Parathyroid adenoma (tissue), 2 donors: ENCODE measurements at regions not wholly inside any gene's neighbourhood (a gene's known extent, or its start where the extent isn't known, plus 50 kb on each side); places are given as distances from the start of the nearest gene placed in this dataset.

Source experiments
- H2AFZ ChIP-seq: fragments of 300-600 bp; sonication (generic); one replicate; pipeline ENCODE4 v1.7.0; 2017; ENCODE audit warnings: antibody characterized with exemption, mild to moderate bottlenecking
- H3K27ac ChIP-seq: fragments of 300-600 bp; sonication (generic); one replicate; pipeline ENCODE4 v1.7.0; 2017
- H3K27me3 ChIP-seq: fragments of 300-600 bp; sonication (generic); one replicate; pipeline ENCODE4 v1.7.0; 2017; ENCODE audit warnings: low read length; ENCODE audit not compliant: control insufficient read depth, insufficient read depth
- H3K36me3 ChIP-seq: fragments of 300-600 bp; sonication (generic); one replicate; pipeline ENCODE4 v1.7.0; 2017; ENCODE audit warnings: low read length; ENCODE audit not compliant: control insufficient read depth, insufficient read depth
- H3K4me1 ChIP-seq: fragments of 300-600 bp; sonication (generic); one replicate; pipeline ENCODE4 v1.7.0; 2017; ENCODE audit warnings: control low read depth
- H3K4me2 ChIP-seq: fragments of 300-600 bp; sonication (generic); one replicate; pipeline ENCODE4 v1.7.0; 2017; ENCODE audit warnings: low read length
- H3K4me3 ChIP-seq: fragments of 300-600 bp; sonication (generic); one replicate; pipeline ENCODE4 v1.7.0; 2017; ENCODE audit warnings: low read depth, low read length
- H3K79me2 ChIP-seq: fragments of 300-600 bp; sonication (generic); one replicate; pipeline ENCODE4 v1.7.0; 2017; ENCODE audit warnings: control low read depth
- H3K9ac ChIP-seq: fragments of 300-600 bp; sonication (generic); one replicate; pipeline ENCODE4 v1.7.0; 2017; ENCODE audit warnings: mild to moderate bottlenecking
- H3K9me3 ChIP-seq: fragments of 300-600 bp; sonication (generic); one replicate; pipeline ENCODE4 v1.7.0; 2017; ENCODE audit warnings: low read length; ENCODE audit not compliant: control insufficient read depth
- CTCF ChIP-seq: fragments of 300-600 bp; sonication (generic); IDR thresholded peaks from one replicate; pipeline ENCODE4 v1.7.0; 2017; ENCODE audit warnings: antibody characterized with exemption, mild to moderate bottlenecking
- donor health status: primary hyperparathyroidism.

GRCh38 chr3:76566904-76567303 is 473.0 kb upstream of the ROBO2 start:
- Histone ChIP-seq H3K4me3 (no peak overlapping the region), H3K36me3 (no peaks in the 10 kb centered on the region), H3K4me1 (no peaks in the 10 kb centered on the region), H3K79me2 (no peaks in the 10 kb centered on the region), H3K9me3 (no peaks in the 10 kb centered on the region), H3K9ac (no peak overlapping the region), H3K27ac (no peak overlapping the region), H2AFZ (no peak overlapping the region), H3K4me2 (no peak overlapping the region), H3K27me3 (no peaks in the 10 kb centered on the region)
- TF ChIP-seq CTCF: no peak

- H3K79me2 ChIP-seq: no peaks in the 10 kb centered on the region
- H3K4me2 ChIP-seq: no peak overlapping the region
- no peak overlapping the region for H3K4me3 ChIP-seq
- no peaks in the 10 kb centered on the region for H3K9me3 ChIP-seq
- H3K27ac ChIP-seq: no peak overlapping the region
- H3K9ac ChIP-seq: no peak overlapping the region
- H3K27me3 ChIP-seq: no peaks in the 10 kb centered on the region
- peak; percentile 49 for TF ChIP-seq CTCF
- H2AFZ ChIP-seq: no peak overlapping the region
- H3K4me1 ChIP-seq: no peaks in the 10 kb centered on the region
- no peaks in the 10 kb centered on the region for H3K36me3 ChIP-seq
These were observed 469.4 kb upstream of the ROBO2 start for GRCh38 chr3:76570436-76571057.

GRCh38 chr3:76576201-76576600 is 463.7 kb upstream of the ROBO2 start:
- Histone ChIP-seq H3K27ac (no peak overlapping the region), H3K4me3 (no peak overlapping the region), H3K9me3 (no peaks in the 10 kb centered on the region), H3K36me3 (no peaks in the 10 kb centered on the region), H3K9ac (no peak overlapping the region), H2AFZ (no peak overlapping the region), H3K4me1 (peaks cover 2% of the 10 kb centered on the region), H3K4me2 (no peak overlapping the region), H3K79me2 (no peaks in the 10 kb centered on the region), H3K27me3 (no peaks in the 10 kb centered on the region)
- TF ChIP-seq CTCF: no peak

GRCh38 chr3:76582098-76582497 is 457.8 kb upstream of the ROBO2 start:
- peaks cover 2% of the 10 kb centered on the region for H3K4me1 ChIP-seq
- H3K27ac ChIP-seq: no peak overlapping the region
- no peaks in the 10 kb centered on the region for H3K27me3 ChIP-seq

More at GRCh38 chr3:76582098-76582497, 457.8 kb upstream of the ROBO2 start:
- no peak for TF ChIP-seq CTCF
- Histone ChIP-seq H3K36me3 (no peaks in the 10 kb centered on the region), H3K9ac (no peak overlapping the region), H3K4me3 (no peak overlapping the region), H3K9me3 (no peaks in the 10 kb centered on the region), H2AFZ (no peak overlapping the region), H3K4me2 (no peak overlapping the region), H3K79me2 (no peaks in the 10 kb centered on the region)
